Omental fat pad (tissue), 3 donors: ENCODE measurements at regions not wholly inside any gene's neighbourhood (a gene's known extent, or its start where the extent isn't known, plus 50 kb on each side); places are given as distances from the start of the nearest gene placed in this dataset.

Source experiments
- ATAC-seq: fragments of 150-250 bp; one replicate; pipeline ENCODE4 v1.9.1; 2016; ENCODE audit warnings: mild to moderate bottlenecking, moderate library complexity; ENCODE audit not compliant: low FRiP score
- DNase-seq: peaks from one replicate; pipeline ENCODE4 v3.0.0-alpha.2; 2019; ENCODE audit warnings: low spot score
- TF ChIP-seq, protein P1 (sequence below), 3 donors: fragments of 450-650 bp; IDR thresholded peaks; one replicate each; pipeline ENCODE4 v1.5.1; 2016 to 2017; ENCODE audit warnings: antibody characterized with exemption in 3 of 3, mild to moderate bottlenecking in 3 of 3, moderate library complexity in 2 of 3

DNA sequence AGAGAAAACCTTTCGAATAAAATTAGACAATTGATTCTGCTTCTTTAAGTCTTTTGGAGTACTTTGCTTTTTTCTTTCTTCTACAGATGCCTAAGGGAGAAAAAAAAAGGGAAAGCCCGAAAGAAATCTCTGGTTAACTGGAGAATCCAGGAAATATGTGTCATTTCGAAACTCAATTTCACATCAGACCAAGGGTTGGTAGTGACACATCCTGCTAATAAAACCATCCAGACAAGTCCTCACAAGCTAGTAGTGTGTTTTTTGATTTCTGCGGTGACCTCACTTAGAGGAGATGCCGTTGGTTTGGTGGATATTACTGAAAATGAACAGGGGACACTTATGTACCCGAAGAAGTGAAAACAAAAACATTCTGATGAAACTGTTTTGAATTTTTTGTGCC lies 726.5 kb upstream of the ADAMTS5 start:
- TF ChIP-seq, protein P1, sequence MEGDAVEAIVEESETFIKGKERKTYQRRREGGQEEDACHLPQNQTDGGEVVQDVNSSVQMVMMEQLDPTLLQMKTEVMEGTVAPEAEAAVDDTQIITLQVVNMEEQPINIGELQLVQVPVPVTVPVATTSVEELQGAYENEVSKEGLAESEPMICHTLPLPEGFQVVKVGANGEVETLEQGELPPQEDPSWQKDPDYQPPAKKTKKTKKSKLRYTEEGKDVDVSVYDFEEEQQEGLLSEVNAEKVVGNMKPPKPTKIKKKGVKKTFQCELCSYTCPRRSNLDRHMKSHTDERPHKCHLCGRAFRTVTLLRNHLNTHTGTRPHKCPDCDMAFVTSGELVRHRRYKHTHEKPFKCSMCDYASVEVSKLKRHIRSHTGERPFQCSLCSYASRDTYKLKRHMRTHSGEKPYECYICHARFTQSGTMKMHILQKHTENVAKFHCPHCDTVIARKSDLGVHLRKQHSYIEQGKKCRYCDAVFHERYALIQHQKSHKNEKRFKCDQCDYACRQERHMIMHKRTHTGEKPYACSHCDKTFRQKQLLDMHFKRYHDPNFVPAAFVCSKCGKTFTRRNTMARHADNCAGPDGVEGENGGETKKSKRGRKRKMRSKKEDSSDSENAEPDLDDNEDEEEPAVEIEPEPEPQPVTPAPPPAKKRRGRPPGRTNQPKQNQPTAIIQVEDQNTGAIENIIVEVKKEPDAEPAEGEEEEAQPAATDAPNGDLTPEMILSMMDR (IDR thresholded peaks at IDR 0.05) = no peak
- no peak for DNase-seq
- no peak for ATAC-seq

DNA sequence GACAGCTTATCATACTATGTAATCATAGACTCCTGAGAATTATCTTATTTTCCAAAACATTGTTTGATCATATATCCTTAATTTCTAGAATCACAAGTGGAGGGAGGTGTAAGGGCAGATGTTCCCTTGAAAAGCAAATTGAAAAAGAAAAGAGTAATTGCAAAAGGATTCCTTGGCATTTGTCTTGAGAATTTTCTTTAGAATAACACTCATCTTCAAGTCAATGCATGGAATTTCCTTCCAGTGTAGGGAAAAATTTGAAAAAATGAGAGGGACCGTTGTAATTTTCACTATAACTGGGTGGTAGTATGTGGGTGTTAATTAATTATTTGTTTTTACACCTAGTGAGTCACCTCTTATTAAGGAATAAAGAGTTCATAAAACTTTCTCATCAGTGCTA lies 724.6 kb upstream of the ADAMTS5 start:
- no peak for DNase-seq
- no peak for ATAC-seq
- TF ChIP-seq, protein P1 (IDR thresholded peaks at IDR 0.05) = no peak

DNA sequence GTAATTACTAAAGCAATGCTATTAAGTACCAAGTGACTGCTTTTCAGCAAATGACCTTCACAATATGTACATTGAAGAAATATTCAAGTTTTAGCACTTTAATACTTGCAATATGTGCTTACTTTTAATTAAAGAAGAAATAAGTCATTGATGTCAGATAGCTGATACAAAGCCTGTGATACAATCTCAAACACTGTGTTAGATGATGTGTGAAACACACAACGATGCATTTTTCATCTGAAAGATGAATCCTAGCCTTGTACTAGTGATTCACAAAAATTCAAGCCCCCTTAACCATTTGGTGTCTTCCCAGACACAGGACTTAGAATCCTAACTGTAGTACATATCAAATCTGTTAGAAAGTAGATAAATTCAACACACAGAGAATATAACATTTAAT lies 724.1 kb upstream of the ADAMTS5 start:
- ATAC-seq = no peak
- DNase-seq = no peak
- TF ChIP-seq, protein P1 (IDR thresholded peaks at IDR 0.05) = no peak

DNA sequence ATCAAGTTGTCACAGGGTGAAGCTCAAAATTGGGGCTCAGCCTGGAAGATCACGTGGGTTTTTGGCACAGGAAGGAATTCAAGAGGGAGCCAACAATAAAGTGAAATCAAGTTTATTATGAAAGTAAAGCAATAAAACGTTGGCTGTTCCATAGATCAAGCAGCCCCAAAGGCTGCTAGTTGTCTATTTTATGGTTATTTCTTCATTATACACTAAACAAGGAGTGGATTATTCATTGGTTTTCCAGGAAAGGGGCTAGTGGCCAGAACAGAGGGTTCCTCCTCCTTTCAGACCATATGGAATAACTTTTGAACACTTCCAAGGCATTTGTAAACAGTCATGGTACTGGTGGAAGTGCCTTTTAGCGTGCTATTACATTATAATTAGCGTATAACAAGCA lies 723.5 kb upstream of the ADAMTS5 start:
- DNase-seq (no peak), ATAC-seq (no peak)
- TF ChIP-seq, protein P1 (IDR thresholded peaks at IDR 0.05) = no peak

DNA sequence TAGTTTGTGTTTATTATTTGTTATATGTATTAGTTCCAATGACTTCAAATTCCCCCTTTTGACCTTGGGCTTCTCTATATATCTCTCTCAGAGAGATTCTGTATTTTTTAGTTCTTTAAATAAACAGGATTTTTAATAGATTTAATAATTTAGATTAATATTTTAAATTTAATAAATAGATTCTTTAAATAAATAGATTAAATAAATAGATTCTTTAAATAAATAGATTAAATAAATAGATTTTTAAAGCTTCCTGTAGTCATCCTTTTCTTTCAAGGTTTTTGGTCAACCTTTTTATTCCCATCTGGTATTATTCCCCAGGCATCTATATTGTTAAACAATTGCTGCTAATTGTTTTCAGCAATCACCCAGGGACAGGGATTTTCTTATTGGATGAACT lies 721.9 kb upstream of the ADAMTS5 start:
- DNase-seq = no peak
- no peak for ATAC-seq
- TF ChIP-seq, protein P1 (IDR thresholded peaks at IDR 0.05) = no peak

DNA sequence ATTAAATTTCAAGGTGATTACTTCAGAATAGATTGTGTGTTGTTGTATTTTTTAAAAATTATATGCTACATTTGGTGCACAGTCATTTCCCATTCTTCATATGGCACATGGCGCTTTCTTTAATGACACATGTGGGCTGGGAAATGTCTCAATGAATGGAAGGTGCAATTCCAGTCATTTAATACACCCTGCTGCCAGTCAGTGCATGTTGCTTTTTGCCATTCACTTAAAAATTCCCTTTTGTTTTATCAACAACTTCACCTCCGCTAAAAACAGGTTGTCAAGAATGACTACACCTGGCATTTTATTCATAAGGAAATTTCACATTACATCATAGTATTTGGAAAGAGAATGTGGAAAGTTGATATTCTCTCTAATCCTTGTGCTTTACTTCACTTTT lies 716.4 kb upstream of the ADAMTS5 start:
- DNase-seq (no peak), ATAC-seq (no peak)
- TF ChIP-seq, protein P1 (IDR thresholded peaks at IDR 0.05) = no peak

DNA sequence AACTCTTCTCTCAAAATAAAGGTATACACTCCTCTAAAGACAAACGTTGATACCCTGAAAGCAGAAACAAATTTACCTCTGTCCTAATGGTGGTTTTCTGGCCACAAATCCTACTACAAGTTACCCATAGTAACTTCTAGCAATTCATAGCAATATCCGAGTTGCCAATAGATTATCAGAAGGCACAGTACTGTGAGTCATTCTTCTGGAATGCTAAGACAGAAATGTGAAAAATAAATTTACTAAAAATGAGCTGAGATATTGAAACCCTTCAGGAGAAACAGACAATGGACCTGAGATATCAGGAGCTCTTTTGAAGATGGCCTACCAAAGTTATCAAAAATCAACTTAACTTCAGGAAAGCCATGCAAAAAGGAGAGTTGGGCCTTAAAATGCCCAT lies 715.0 kb upstream of the ADAMTS5 start:
- DNase-seq = no peak
- no peak for ATAC-seq
- TF ChIP-seq, protein P1 (IDR thresholded peaks at IDR 0.05) = no peak
